OCI-M1 (cell line): ENCODE measurements at regions not wholly inside any gene's neighbourhood (a gene's known extent, or its start where the extent isn't known, plus 50 kb on each side); places are given as distances from the start of the nearest gene placed in this dataset.
"Not testable (repeated sequence)": the region's sequence is repeated elsewhere in the genome, so short reads cannot be mapped to it uniquely, and the experiment has no call there.

Source experiments
- DNase-seq: peaks from one replicate; lab custom pipeline; 2025; lab: John Stamatoyannopoulos, UW

- DNase-seq: no peak
These were observed 101.2 kb downstream of the NFKBIZ start for GRCh38 chr3:101950510-101950909.

DNA sequence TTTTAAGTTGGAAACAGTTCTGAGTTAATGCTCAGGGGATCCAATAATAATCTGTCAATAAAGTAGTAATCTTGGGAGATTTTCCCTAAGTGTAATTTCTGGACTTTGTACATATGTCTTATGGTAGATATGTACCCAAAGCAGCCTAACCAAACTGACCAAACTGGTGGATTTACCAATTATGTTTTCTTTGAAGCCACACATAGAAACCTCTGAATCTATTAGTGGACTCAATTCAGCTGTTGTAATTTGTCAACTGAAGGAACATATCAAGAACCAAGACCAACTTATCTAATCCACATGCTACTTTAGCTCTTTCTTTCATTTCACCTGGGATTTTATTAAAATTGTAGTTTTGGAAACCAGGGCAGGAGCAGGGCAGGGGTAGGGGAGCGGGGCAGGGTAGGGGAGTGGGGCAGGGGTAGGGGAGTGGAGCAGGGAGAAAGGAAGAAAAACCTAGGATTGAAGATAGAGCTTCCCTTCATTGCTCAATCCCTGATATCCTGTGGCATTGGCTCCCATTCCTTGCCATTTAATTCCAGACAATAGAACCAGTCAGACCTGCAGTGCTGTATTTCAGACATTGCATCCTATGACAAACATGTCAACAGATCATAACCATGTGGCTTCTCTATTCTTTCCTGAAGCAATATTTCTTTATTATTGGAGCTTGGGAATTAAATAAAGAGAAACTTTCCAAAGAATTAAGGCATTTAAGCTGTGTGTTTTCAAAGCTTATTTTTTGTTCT, 101.8 kb downstream of the NFKBIZ start:
- no peak for DNase-seq

DNA sequence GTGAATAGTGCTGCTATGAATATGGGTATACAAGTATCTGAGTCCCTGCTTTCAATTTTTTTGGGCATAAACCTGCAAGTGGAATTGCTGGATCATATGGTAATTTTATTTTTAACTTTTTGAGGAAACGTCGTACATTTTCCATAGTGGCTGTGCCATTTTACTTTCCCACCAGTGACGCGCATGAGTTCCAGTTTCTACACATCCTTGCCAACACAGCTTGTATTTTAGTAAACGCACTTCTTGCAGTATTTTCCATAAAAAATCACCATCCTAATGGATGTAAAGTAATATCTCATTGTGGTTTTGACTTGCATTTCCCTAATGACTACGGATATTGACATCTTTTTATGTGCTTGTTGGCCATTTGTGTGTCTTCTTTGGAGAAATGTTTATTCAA, 105.0 kb downstream of the NFKBIZ start:
- DNase-seq: no peak

- no peak for DNase-seq
These were observed 105.6 kb downstream of the NFKBIZ start for GRCh38 chr3:101954936-101955335.

DNA sequence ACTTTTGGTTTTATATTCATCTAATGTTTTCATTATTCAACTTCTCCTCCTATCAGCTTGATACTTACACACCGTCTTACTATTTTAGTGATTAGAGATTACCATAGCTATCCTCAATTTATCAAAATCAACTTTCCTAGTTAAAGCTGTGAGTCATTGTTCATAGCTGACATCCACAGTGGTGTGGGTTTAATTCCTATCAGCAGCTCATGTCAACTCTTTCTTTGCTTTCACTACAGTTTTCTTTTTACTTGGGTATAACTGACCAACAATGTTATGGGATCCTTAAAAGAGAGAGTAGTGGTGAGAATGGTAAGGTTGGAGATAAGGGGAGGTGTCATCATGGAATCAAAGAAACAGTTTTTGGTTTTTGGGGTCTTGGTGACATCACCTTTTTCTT, 112.7 kb downstream of the NFKBIZ start:
- no peak for DNase-seq

DNA sequence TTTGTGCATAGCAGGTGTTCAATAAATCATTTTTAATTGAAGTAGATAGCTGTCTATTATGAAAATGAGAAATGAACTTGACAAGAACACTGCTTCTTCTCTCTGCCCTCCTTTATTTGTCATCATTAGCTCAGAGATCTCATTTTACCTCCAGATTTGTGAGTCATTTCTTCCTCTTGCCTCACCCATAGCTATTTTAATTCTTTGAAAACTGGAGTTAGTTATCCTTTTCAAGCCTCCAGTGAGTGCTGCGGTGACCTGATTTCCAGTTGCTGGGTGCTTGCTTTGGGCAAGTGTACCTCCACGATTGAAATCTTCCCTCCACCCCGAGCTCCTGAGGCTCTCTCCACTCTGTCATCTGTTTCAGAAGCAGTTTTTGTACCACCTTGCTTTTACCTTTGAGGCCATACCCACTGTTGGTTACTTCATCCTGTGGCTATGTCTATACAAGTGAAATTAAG, 114.6 kb downstream of the NFKBIZ start:
- DNase-seq: no peak

- DNase-seq: no peak
These were observed 115.5 kb downstream of the NFKBIZ start for GRCh38 chr3:101964861-101965260.

DNA sequence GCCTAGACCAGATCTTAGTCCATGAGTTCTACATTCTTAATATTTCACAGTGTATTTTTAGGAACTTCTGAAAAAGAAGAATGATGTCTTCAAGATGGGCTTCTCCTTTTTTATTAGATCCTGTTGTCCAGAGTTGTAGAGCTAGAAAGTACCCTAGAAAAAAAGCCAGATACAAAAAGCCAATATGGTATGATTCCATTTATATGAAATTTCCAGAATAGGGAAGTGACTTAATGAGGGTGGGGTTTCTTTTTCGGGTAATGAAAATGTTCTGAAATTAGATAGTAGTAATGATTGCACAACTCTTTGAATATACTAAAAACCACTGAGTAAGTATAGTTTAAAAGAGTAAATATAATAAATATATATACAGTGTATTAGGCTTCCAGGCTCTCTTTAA, 116.9 kb downstream of the NFKBIZ start:
- DNase-seq: peak; percentile 80

DNA sequence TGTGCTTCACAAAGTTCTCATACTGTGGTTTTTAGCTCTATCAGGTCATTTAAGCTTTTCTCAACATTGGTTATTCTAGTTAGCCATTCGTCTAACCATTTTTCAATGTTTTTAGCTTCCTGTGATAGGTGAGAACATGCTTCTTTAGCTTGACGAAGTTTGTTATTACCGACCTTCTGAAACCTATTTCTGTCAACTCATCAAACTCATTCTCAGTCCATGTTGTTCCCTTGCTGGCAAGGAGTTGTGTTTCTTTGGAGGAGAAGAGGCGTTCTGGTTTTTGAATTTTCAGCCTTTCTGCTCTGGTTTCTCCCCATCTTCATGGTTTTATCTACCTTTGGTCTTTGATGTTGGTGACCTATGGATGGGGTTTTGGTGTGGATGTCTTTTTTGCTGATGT, 120.9 kb downstream of the NFKBIZ start:
- DNase-seq: no peak

DNA sequence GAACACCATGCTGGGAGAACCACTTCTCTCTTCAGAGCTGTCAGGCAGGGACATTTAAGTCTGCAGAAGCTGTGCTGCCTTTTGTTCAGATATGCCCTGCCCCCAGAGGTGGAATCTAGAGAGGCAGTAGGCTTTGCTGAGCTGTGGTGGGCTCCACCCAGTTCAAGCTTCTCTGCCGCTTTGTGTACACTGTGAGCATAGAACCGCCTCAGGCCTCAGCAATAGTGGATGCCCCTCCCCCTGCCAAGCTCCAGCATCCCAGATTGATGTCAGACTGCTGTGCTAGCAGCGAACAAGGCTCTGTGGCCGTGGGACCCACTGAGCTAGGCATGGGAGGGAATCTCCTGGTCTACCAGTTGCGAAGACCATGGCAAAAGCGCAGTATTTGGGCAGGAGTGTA, 121.6 kb downstream of the NFKBIZ start:
- peak; percentile 14 for DNase-seq

- DNase-seq: no peak
These were observed 123.3 kb downstream of the NFKBIZ start for GRCh38 chr3:101972430-101973162.

- no peak for DNase-seq
These were observed 123.8 kb downstream of the NFKBIZ start for GRCh38 chr3:101973163-101973505.

GRCh38 chr3:101975415-101975814, 126.1 kb downstream of the NFKBIZ start:
- DNase-seq: not testable (repeated sequence)

DNA sequence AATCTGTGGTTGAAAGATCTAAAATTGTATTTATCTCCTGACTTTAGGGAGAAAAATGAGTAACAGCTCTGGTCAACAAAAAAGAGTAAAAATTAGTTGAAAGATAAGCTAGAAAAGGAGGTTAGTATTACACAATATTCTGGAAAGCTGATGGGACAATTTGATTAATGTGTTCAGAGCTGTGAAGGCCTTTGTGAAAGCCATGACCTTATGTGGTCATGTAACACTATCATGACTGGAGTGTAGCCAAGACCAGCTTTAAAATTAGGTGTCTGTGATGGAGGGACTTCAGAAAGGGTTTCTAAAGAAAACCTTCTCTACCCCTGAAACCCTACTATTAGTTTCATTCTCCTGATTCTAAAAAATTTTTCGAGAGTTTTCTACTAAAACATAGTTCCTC, 127.2 kb downstream of the NFKBIZ start:
- peak; percentile 78 for DNase-seq

DNA sequence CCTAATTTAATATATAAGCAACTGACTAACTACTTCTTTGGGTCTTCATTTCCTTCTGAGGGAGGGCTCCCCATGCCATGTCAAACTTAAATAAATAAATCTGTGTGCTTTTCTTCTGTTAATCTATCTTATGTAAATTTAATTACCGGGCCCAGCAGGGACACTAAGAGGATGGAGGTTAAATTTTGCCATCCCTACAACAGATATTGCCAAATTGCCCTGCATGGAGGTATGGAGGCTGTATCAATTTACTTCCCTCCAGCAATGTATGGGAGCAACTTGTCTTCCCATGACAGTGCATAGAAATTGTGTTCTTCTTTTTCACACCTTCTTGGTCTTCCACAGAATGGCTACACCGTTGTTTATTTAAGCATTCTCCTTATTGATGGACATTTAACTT, 129.0 kb downstream of the NFKBIZ start:
- no peak for DNase-seq

- DNase-seq: no peak
These were observed 129.7 kb downstream of the NFKBIZ start for GRCh38 chr3:101979033-101979432.

GRCh38 chr3:101984356-101984755, 135.0 kb downstream of the NFKBIZ start:
- DNase-seq: no peak

DNA sequence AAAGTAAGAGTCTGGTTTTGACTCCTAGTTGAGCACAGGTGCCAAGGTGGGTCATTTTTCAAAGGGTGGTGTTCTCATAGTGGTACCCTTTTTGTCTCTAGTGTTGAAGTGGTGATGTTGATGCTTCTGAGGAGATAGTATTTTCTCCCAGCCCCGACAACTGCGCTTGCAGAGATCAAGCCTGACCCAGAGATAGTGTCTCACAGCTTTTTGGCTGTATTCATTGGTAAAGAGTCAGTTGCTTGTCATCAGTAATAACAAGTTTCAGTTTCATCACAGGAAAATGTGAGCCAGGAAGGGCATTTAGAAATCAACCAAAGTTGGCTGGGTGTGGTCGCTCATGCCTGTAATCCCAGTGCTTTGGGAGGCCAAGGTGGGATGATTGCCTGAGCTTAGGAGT, 139.3 kb downstream of the NFKBIZ start:
- DNase-seq: no peak

DNA sequence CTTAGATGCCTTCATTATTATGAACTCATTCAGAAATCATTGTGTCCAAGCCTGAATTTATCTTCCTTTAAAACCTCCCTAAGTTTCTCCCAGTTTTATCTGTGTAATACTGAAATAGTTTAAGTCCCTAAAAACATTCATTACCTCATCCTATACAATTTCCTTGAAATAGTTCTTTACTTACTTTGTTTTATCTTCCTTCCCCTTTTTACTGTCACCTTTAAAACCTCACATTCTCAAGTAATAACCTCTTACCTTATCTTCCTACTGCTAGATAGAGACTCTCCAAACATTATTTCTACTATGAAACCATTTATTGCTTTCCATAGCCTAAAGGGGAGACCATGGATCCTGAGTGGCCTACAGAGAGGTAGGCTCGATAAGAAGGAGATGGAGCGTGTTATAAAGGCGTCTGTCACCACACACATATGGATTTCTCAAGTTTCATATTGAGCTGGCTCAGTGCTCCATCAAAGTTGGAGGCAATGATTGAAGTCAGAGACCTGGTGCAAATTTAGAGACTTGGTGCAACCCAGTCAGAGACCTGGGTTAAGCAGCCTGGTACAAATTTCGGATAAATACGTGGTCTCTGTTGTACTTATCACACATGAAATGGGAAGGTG, 140.4 kb downstream of the NFKBIZ start:
- no peak for DNase-seq

DNA sequence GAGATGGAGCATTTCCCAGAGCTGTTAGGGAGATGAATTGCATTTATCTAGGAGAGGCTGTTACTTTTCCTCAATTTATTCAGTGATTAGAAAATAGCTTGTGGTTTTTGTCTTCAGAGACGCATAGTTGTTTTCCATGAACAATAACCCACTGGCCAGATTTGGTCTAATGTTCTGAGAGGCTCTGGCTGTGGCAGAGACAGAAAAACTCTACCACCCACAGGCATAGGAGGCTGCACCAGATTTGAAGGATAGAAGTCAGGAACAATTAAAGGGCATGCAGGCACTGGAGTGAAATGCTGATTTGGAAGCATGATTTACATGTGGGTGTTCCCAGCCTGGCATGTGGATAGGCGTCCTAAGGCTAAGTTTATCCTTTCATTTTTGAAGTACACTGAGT, 143.5 kb downstream of the NFKBIZ start:
- no peak for DNase-seq

- no peak for DNase-seq
These were observed 145.1 kb downstream of the NFKBIZ start for GRCh38 chr3:101994386-101994785.

DNA sequence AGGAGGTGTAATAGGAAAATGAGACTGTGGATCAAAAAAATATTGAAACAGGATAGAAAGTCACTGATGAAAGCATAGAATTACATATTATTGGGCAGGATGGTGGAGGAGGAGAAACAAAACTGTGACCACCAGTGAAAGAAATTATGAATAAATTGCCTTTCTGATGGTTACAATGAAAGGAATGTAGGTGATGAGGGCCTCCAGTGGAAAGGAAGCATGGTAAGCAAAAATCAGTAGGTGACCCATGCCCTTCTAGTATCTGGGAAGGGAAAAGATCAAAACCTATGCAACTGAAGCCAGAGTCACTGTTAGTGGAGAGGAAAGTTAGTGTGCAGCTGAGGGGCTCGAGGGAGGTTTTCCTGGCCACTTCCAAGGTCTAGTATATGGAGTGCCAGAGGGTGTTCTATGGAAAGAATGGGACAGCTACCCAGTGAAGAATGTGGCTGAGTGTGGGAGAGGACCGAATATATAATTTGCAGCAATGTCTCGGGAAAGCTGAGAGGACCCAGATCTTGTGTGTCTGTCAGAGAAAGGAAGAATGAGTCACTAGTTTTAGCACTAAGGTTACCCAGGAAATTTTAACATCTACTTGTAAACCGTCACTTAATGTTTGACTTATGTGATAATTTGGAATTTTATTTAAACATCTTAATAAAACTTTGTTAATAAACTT, 146.2 kb downstream of the NFKBIZ start:
- DNase-seq: no peak

DNA sequence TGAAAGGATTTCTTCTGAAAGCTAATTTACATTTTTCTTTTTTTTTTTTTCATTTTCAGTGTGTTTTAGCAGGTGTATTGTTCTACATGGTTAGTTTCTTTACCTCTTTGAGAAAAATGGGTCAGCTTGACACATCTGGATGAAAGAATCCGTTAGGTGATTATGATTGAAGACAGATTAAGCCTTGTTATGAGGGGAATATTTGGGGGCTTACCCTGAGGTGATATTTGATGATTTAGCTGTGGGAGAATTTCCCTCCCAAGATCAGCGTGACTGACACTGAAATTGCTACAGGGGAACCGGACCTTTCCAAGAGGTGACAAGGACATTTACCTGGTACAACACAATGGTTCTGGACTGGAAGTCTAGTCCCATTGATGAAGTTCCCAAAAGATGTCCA, 147.5 kb downstream of the NFKBIZ start:
- no peak for DNase-seq
